ENCODE measurements at regions not wholly inside any gene's neighbourhood (a gene's known extent, or its start where the extent isn't known, plus 50 kb on each side); places are given as distances from the start of the nearest gene placed in this dataset.

DNA sequence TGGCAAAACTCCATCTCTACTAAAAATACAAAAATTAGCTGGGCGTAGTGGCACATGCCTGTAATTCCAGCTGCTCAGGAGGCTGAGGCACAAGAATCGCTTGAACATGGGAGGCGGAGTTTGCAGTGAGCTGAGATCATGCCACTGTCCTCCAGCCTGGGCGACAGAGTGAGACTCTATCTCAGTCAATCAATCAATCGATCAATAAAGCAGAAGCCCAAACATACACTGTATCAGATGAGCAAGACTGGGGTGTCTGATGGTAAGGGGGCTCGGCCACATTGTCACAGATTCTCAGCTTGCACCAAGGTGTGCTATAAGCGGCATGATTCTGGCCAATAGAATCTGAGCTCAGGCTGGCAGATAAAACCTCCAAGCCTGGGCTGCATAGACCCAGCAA lies 261.1 kb downstream of the BUD13 start:
- in situ Hi-C loops (cut with MboI; ENCODE audit: low sequenced_read_pairs, unreplicated experiment): no loop called here
- TF ChIP-seq, protein P1, sequence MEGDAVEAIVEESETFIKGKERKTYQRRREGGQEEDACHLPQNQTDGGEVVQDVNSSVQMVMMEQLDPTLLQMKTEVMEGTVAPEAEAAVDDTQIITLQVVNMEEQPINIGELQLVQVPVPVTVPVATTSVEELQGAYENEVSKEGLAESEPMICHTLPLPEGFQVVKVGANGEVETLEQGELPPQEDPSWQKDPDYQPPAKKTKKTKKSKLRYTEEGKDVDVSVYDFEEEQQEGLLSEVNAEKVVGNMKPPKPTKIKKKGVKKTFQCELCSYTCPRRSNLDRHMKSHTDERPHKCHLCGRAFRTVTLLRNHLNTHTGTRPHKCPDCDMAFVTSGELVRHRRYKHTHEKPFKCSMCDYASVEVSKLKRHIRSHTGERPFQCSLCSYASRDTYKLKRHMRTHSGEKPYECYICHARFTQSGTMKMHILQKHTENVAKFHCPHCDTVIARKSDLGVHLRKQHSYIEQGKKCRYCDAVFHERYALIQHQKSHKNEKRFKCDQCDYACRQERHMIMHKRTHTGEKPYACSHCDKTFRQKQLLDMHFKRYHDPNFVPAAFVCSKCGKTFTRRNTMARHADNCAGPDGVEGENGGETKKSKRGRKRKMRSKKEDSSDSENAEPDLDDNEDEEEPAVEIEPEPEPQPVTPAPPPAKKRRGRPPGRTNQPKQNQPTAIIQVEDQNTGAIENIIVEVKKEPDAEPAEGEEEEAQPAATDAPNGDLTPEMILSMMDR (IDR thresholded peaks at IDR 0.05; ENCODE audit: borderline replicate concordance, control extremely low read depth, extremely low read depth, insufficient read depth, missing control alignments): no peak
- no peak for DNase-seq (ENCODE audit: low spot score)

GRCh38 chr11:116510886-116511650 lies 261.7 kb downstream of the BUD13 start:
- DNase-seq (ENCODE audit: low spot score): no peak
- in situ Hi-C loops (cut with MboI; ENCODE audit: low sequenced_read_pairs, unreplicated experiment): no loop called here
- TF ChIP-seq, protein P1 (IDR thresholded peaks at IDR 0.05; ENCODE audit: borderline replicate concordance, control extremely low read depth, extremely low read depth, insufficient read depth, missing control alignments): no peak

- TF ChIP-seq, protein P1 (IDR thresholded peaks at IDR 0.05; ENCODE audit: borderline replicate concordance, control extremely low read depth, extremely low read depth, insufficient read depth, missing control alignments): no peak
- in situ Hi-C loops (cut with MboI; ENCODE audit: low sequenced_read_pairs, unreplicated experiment): no loop called here
- no peak for DNase-seq (ENCODE audit: low spot score)
Observed at GRCh38 chr11:116510166-116510565, 262.6 kb downstream of the BUD13 start.

DNA sequence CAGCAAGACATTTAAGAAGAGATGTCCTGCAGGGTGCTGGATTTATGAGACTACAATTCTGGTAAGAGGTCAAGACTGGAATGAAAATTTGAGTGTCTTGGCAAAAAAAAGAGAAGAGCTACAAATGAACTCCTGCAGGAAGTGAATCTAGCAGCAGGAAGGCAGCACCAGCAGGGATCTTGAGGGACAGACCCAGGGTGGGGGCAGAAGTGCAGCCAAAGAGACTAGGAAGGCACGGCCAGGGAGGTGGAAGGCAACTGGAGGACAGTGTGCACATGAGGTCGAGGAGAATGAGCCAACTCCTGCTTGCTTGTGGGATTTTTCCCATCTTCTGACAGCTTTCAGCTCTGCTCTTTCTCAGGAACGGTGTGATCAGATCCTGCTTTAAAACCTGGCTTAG lies 263.2 kb downstream of the BUD13 start:
- DNase-seq (ENCODE audit: low spot score): no peak
- in situ Hi-C loops (cut with MboI; ENCODE audit: low sequenced_read_pairs, unreplicated experiment): no loop called here

DNA sequence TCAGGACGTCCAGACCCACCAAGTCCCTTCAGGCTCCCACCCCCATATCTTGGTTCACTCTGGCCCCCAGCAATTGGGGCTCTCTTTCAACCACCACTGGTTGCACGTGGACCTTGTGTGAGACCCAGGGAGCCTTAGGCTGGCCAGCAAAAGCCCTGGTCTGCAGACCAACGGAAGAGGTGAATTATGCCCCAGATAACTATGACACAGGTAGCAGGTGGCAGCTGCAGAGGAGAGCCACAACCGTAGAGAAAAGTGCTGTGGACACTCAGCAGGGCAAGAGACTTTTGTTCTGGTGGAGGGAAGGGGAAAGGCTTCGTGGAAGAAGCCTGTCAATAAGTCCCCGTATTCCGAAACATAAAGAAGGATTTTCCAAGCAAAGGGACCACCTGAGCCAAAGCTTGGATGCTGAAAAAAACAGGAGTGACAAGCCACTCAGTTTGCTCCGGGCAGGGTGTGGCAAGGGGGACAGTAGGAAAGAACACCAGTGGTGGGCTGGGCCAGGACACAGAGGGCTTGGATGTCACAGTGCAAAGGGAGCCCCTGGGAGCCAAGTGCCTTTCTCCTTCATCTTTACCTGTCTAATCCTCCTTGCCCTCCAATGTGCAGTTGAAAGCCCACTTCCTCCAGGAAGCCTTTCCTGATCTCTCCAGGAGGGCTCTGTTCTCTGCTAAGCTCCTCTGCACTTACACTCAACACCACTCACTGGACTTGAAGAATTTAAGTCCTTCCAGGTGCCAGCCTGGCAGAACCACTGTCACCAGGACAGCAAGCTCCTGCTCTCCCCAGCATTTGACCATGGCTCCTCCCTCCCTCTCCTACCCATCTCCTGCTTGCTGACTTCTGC lies 264.7 kb downstream of the BUD13 start:
- DNase-seq (ENCODE audit: low spot score): no peak
- in situ Hi-C loops (cut with MboI; ENCODE audit: low sequenced_read_pairs, unreplicated experiment): no loop called here

More for the DNA sequence above, 263.2 kb downstream of the BUD13 start:
- TF ChIP-seq, protein P1 (IDR thresholded peaks at IDR 0.05; ENCODE audit: borderline replicate concordance, control extremely low read depth, extremely low read depth, insufficient read depth, missing control alignments): no peak

DNA sequence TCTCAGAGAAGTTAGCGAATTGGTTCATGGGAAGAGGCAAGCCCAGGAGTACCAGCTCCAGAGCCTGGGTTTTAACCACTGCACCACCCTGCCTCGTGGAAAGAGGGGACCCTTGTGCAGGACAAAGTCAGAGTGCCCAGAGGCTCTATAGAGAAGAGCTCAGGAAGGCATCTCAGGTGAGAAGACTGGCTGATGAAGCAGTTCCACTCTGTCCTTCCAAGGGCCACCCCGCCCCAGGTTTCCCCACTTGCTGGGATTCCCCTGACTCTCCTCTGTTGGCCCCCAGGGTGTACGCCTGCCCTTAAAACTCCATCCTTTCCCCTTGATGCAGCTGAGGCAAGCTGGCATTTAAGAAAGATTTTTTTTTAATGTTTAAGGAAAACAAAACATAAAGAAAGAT lies 265.8 kb downstream of the BUD13 start:
- DNase-seq (ENCODE audit: low spot score): no peak
- TF ChIP-seq, protein P1 (IDR thresholded peaks at IDR 0.05; ENCODE audit: borderline replicate concordance, control extremely low read depth, extremely low read depth, insufficient read depth, missing control alignments): no peak
- in situ Hi-C loops (cut with MboI; ENCODE audit: low sequenced_read_pairs, unreplicated experiment): no loop called here

More for the DNA sequence above, 264.7 kb downstream of the BUD13 start:
- TF ChIP-seq, protein P1 (IDR thresholded peaks at IDR 0.05; ENCODE audit: borderline replicate concordance, control extremely low read depth, extremely low read depth, insufficient read depth, missing control alignments): no peak

All from GM13976 (cell line).